SW480 (cell line): ENCODE measurements at regions not wholly inside any gene's neighbourhood (a gene's known extent, or its start where the extent isn't known, plus 50 kb on each side); places are given as distances from the start of the nearest gene placed in this dataset.

Experiments
- DNase-seq: peaks from one replicate; pipeline ENCODE4 v3.0.0-alpha.2; 2016; ENCODE audit warnings: low spot score

GRCh38 chr14:82362452-82362851 lies 828.8 kb upstream of the SEL1L start:
- no peak for DNase-seq

GRCh38 chr14:82365471-82365870 lies 831.8 kb upstream of the SEL1L start:
- DNase-seq, result no peak

- no peak for DNase-seq
These were observed 833.1 kb upstream of the SEL1L start for GRCh38 chr14:82366803-82367202.

- no peak for DNase-seq
These were observed 845.6 kb upstream of the SEL1L start for GRCh38 chr14:82379291-82379690.

- no peak for DNase-seq
These were observed 851.4 kb upstream of the SEL1L start for GRCh38 chr14:82385048-82385447.

GRCh38 chr14:82387699-82388098 lies 854.0 kb upstream of the SEL1L start:
- no peak for DNase-seq

- no peak for DNase-seq
These were observed 854.8 kb upstream of the SEL1L start for GRCh38 chr14:82388488-82388887.

- no peak for DNase-seq
These were observed 856.9 kb upstream of the SEL1L start for GRCh38 chr14:82390586-82390985.

- no peak for DNase-seq
These were observed 861.3 kb upstream of the SEL1L start for GRCh38 chr14:82394916-82395315.

GRCh38 chr14:82398256-82398655 lies 864.6 kb upstream of the SEL1L start:
- DNase-seq, result no peak

- DNase-seq, result no peak
These were observed 870.3 kb upstream of the SEL1L start for GRCh38 chr14:82403987-82404386.

GRCh38 chr14:82410064-82410463 lies 876.4 kb upstream of the SEL1L start:
- DNase-seq, result no peak

- no peak for DNase-seq
These were observed 877.6 kb upstream of the SEL1L start for GRCh38 chr14:82411298-82411697.

- DNase-seq, result no peak
These were observed 878.9 kb upstream of the SEL1L start for GRCh38 chr14:82412545-82412944.

- DNase-seq, result no peak
These were observed 881.3 kb upstream of the SEL1L start for GRCh38 chr14:82414853-82415539.

- no peak for DNase-seq
These were observed 886.3 kb upstream of the SEL1L start for GRCh38 chr14:82419933-82420332.

- no peak for DNase-seq
These were observed 887.2 kb upstream of the SEL1L start for GRCh38 chr14:82420871-82421270.

- no peak for DNase-seq
These were observed 887.6 kb upstream of the SEL1L start for GRCh38 chr14:82421286-82421685.

GRCh38 chr14:82422230-82422629 lies 888.6 kb upstream of the SEL1L start:
- DNase-seq, result no peak

GRCh38 chr14:82425261-82425660 lies 891.6 kb upstream of the SEL1L start:
- no peak for DNase-seq

GRCh38 chr14:82431031-82431430 lies 897.4 kb upstream of the SEL1L start:
- DNase-seq, result no peak

GRCh38 chr14:82432301-82433105 lies 898.9 kb upstream of the SEL1L start:
- no peak for DNase-seq

GRCh38 chr14:82438436-82438835 lies 904.8 kb upstream of the SEL1L start:
- no peak for DNase-seq

GRCh38 chr14:82441270-82441669 lies 907.6 kb upstream of the SEL1L start:
- no peak for DNase-seq
